Central memory CD4-positive, alpha-beta T cell (primary cell): ENCODE measurements at regions not wholly inside any gene's neighbourhood (a gene's known extent, or its start where the extent isn't known, plus 50 kb on each side); places are given as distances from the start of the nearest gene placed in this dataset.
"Not testable (repeated sequence)": the region's sequence is repeated elsewhere in the genome, so short reads cannot be mapped to it uniquely, and the experiment has no call there.

Experiments used
- DNase-seq: peaks from one replicate; pipeline ENCODE4 v3.0.0; 2022

- DNase-seq = not testable (repeated sequence)
Observed at GRCh38 chr21:13514308-13514707, 95.3 kb upstream of the POTED start.

- not testable (repeated sequence) for DNase-seq
Observed at GRCh38 chr21:13515980-13516379, 93.6 kb upstream of the POTED start.

- not testable (repeated sequence) for DNase-seq
Observed at GRCh38 chr21:13519971-13520370, 89.6 kb upstream of the POTED start.

- not testable (repeated sequence) for DNase-seq
Observed at GRCh38 chr21:13525015-13525414, 84.6 kb upstream of the POTED start.

- DNase-seq = not testable (repeated sequence)
Observed at GRCh38 chr21:13529082-13529481, 80.5 kb upstream of the POTED start.

- DNase-seq = not testable (repeated sequence)
Observed at GRCh38 chr21:13529674-13530073, 79.9 kb upstream of the POTED start.

GRCh38 chr21:13530697-13531096, 78.9 kb upstream of the POTED start:
- not testable (repeated sequence) for DNase-seq

GRCh38 chr21:13543482-13543881, 66.1 kb upstream of the POTED start:
- DNase-seq = not testable (repeated sequence)

GRCh38 chr21:13545525-13545924, 64.1 kb upstream of the POTED start:
- DNase-seq = peak; percentile 33
